Liver (tissue), 8 donors: ENCODE measurements at regions not wholly inside any gene's neighbourhood (a gene's known extent, or its start where the extent isn't known, plus 50 kb on each side); places are given as distances from the start of the nearest gene placed in this dataset.

ENCODE experiments used
- DNase-seq: peaks from one replicate; pipeline ENCODE4 v3.0.0-alpha.2; 2017; ENCODE audit warnings: low spot score
- H3K27ac ChIP-seq, 2 donors: one replicate each; pipeline ENCODE4 v1.7.0; 2013; ENCODE audit warnings: inconsistent platforms in 2 of 2, low read length in 2 of 2, control low read depth in 1 of 2, low read depth in 1 of 2, mild to moderate bottlenecking in 1 of 2
- H3K27me3 ChIP-seq, 4 donors: one replicate each; pipeline versions ENCODE4 v1.6.1 to v1.7.0; 2013; ENCODE audit warnings: low read length in 3 of 4, inconsistent platforms in 1 of 4, mild to moderate bottlenecking in 1 of 4, moderate library complexity in 1 of 4; ENCODE audit not compliant: control insufficient read depth in 4 of 4, insufficient read depth in 4 of 4
- H3K36me3 ChIP-seq, 4 donors: one replicate each; pipeline versions ENCODE4 v1.6.1 to v1.7.0; 2013; ENCODE audit warnings: low read length in 3 of 4, mild to moderate bottlenecking in 3 of 4, low read depth in 1 of 4, moderate library complexity in 1 of 4; ENCODE audit not compliant: control insufficient read depth in 4 of 4, insufficient read depth in 3 of 4
- H3K4me1 ChIP-seq, 4 donors: one replicate each; pipeline versions ENCODE4 v1.6.1 to v1.7.0; 2013; ENCODE audit warnings: low read length in 3 of 4, mild to moderate bottlenecking in 3 of 4, moderate library complexity in 1 of 4; ENCODE audit not compliant: control insufficient read depth in 4 of 4, insufficient read depth in 4 of 4
- H3K4me3 ChIP-seq, 3 donors: one replicate each; pipeline versions ENCODE4 v1.6.1 to v1.7.0; 2013; ENCODE audit warnings: low read length in 3 of 3, control low read depth in 1 of 3, low read depth in 1 of 3, mild to moderate bottlenecking in 1 of 3
- H3K9ac ChIP-seq, 2 donors: one replicate each; pipeline ENCODE4 v1.7.0; 2013; ENCODE audit warnings: low read length in 2 of 2, mild to moderate bottlenecking in 2 of 2, moderate library complexity in 2 of 2, control low read depth in 1 of 2, low read depth in 1 of 2
- H3K9me3 ChIP-seq, 4 donors: one replicate each; pipeline versions ENCODE4 v1.6.1 to v1.7.0; 2013; ENCODE audit warnings: low read length in 3 of 4; ENCODE audit not compliant: control insufficient read depth in 4 of 4
- ATF3 ChIP-seq: IDR thresholded peaks from 2 replicates; pipeline ENCODE4 v1.6.1; 2016; ENCODE audit warnings: antibody characterized with exemption
- EGR1 ChIP-seq, 2 donors: IDR thresholded peaks; 2 replicates each; pipeline ENCODE4 v1.6.1; 2016 to 2018; ENCODE audit warnings: antibody characterized with exemption in 2 of 2, low read depth in 2 of 2
- FOXA1 ChIP-seq: IDR thresholded peaks from 2 replicates; pipeline ENCODE4 v1.6.1; 2016; ENCODE audit warnings: antibody characterized with exemption
- FOXA2 ChIP-seq: IDR thresholded peaks from 2 replicates; pipeline ENCODE4 v1.6.1; 2016; ENCODE audit warnings: antibody characterized with exemption
- GABPA ChIP-seq, 2 donors: IDR thresholded peaks in 1 of 2; conservative IDR thresholded peaks in 1 of 2; 2 replicates each; pipeline ENCODE4 v1.6.1; 2016; ENCODE audit warnings: antibody characterized with exemption in 2 of 2, mild to moderate bottlenecking in 1 of 2, moderate library complexity in 1 of 2
- HNF4A ChIP-seq, 2 donors: conservative IDR thresholded peaks; 2 replicates each; pipeline ENCODE4 v1.6.1; 2016; ENCODE audit warnings: antibody characterized with exemption in 2 of 2, mild to moderate bottlenecking in 2 of 2
- HNF4G ChIP-seq: IDR thresholded peaks from 2 replicates; pipeline ENCODE4 v1.6.1; 2016; ENCODE audit warnings: antibody characterized with exemption
- JUND ChIP-seq, 2 donors: IDR thresholded peaks; 2 replicates each; pipeline ENCODE4 v1.6.1; 2016; ENCODE audit warnings: antibody characterized with exemption in 2 of 2
- MAX ChIP-seq: IDR thresholded peaks from 2 replicates; pipeline ENCODE4 v1.6.1; 2016; ENCODE audit warnings: antibody characterized with exemption
- NR2F2 ChIP-seq: IDR thresholded peaks from 2 replicates; pipeline ENCODE4 v1.6.1; 2016; ENCODE audit warnings: antibody characterized with exemption
- RAD21 ChIP-seq, 2 donors: IDR thresholded peaks; 2 replicates each; pipeline ENCODE4 v1.6.1; 2016; ENCODE audit warnings: antibody characterized with exemption in 2 of 2, mild to moderate bottlenecking in 2 of 2
- RXRA ChIP-seq, 2 donors: IDR thresholded peaks; 2 replicates each; pipeline ENCODE4 v1.6.1; 2017 to 2018; ENCODE audit warnings: antibody characterized with exemption in 2 of 2, mild to moderate bottlenecking in 1 of 2
- SP1 ChIP-seq: IDR thresholded peaks from 2 replicates; pipeline ENCODE4 v1.6.1; 2018; ENCODE audit warnings: antibody characterized with exemption, mild to moderate bottlenecking
- TAF1 ChIP-seq: conservative IDR thresholded peaks from 2 replicates; pipeline ENCODE4 v1.6.1; 2016; ENCODE audit warnings: antibody characterized with exemption, mild to moderate bottlenecking
- WGBS: extraction: QIAGEN DNeasy Blood & Tissue Kit; methylation state at CpG from one replicate; pipeline ENCODE4 v1.1.7; 2013; 5-methylcytosine and 5-hydroxymethylcytosine counted together
- TF ChIP-seq, protein P1 (sequence below): IDR thresholded peaks from 2 replicates; pipeline ENCODE4 v1.6.1; 2016; ENCODE audit warnings: antibody characterized with exemption, mild to moderate bottlenecking
- TF ChIP-seq, protein P2 (sequence below): fragments of 150-350 bp; IDR thresholded peaks from 2 replicates; pipeline ENCODE4 v1.5.1; 2017; ENCODE audit warnings: improper control_type of control experiment, low read depth, low read length; ENCODE audit not compliant: missing input control
- TF ChIP-seq, protein P3 (sequence below): IDR thresholded peaks from 2 replicates; pipeline ENCODE4 v1.6.1; 2016; ENCODE audit warnings: antibody characterized with exemption
- donor health status: healthy.
- donor health status: healthy.
- donor health status: healthy.
- donor health status: healthy.
- donor health status: healthy.

DNA sequence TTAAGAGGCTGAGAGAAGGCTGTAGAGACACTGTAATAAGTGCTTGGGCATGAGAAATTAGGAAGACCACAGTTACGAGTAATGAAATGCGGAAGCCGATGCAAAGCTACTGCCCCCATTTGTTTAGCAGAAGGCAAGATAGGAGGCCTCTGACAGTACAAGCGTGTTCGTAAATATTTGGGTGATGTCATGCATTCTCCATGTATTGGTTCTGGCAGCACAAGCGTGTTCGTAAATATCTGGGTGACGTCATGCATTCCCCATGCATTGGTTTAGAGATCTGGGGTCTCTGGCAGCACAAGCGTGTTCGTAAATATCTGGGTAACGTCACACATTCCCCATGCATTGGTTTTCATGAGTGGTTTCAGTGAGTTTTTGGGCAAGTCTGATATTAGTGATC, 661.5 kb upstream of the FRG1 start:
- Histone ChIP-seq H3K9ac (no peak overlapping the region), H3K36me3 (no peaks in the 10 kb centered on the region), H3K27me3 (no peaks in the 10 kb centered on the region), H3K4me1 (no peaks in the 10 kb centered on the region), H3K27ac (no peak overlapping the region), H3K4me3 (no peak overlapping the region), H3K9me3 (no peaks in the 10 kb centered on the region)
- TF ChIP-seq FOXA2 (no peak), GABPA (IDR thresholded peaks at IDR 0.05 in 1 of 2, conservative IDR thresholded peaks at IDR 0.05 in 1 of 2) (no peak), ATF3 (no peak), FOXA1 (no peak), TAF1 (no peak), RAD21 (IDR thresholded peaks at IDR 0.05) (no peak), HNF4G (no peak), SP1 (no peak), RXRA (IDR thresholded peaks at IDR 0.05) (no peak)
- DNase-seq: no peak
- WGBS: 77% methylated on average over 11 of the region's 11 CpGs

DNA sequence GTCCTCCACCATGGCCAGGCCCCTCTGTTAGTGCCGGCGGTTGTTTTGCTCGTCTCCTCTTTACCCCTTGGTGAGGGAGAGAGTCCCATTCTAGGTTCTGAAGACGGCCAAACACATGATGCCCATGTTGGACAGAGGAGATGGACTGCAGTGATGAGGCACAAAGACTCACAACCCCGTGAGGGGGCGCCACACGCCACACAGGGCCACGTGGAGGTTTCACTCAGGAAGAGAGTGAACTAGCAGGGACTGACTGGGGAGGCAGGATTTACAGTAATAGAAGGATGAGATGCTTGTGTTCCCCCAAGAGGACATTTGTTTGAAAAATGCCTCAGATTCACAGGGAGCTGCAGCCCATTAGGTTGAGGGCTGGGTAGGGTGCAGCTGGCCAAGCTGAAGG, 655.3 kb upstream of the FRG1 start:
- TF ChIP-seq, protein P1, sequence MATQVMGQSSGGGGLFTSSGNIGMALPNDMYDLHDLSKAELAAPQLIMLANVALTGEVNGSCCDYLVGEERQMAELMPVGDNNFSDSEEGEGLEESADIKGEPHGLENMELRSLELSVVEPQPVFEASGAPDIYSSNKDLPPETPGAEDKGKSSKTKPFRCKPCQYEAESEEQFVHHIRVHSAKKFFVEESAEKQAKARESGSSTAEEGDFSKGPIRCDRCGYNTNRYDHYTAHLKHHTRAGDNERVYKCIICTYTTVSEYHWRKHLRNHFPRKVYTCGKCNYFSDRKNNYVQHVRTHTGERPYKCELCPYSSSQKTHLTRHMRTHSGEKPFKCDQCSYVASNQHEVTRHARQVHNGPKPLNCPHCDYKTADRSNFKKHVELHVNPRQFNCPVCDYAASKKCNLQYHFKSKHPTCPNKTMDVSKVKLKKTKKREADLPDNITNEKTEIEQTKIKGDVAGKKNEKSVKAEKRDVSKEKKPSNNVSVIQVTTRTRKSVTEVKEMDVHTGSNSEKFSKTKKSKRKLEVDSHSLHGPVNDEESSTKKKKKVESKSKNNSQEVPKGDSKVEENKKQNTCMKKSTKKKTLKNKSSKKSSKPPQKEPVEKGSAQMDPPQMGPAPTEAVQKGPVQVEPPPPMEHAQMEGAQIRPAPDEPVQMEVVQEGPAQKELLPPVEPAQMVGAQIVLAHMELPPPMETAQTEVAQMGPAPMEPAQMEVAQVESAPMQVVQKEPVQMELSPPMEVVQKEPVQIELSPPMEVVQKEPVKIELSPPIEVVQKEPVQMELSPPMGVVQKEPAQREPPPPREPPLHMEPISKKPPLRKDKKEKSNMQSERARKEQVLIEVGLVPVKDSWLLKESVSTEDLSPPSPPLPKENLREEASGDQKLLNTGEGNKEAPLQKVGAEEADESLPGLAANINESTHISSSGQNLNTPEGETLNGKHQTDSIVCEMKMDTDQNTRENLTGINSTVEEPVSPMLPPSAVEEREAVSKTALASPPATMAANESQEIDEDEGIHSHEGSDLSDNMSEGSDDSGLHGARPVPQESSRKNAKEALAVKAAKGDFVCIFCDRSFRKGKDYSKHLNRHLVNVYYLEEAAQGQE: no peak
- TF ChIP-seq NR2F2 (no peak), HNF4G (no peak)
- Histone ChIP-seq H3K27ac (no peak overlapping the region), H3K9me3 (no peaks in the 10 kb centered on the region), H3K27me3 (no peaks in the 10 kb centered on the region), H3K4me1 (no peaks in the 10 kb centered on the region), H3K36me3 (no peaks in the 10 kb centered on the region), H3K4me3 (no peak overlapping the region), H3K9ac (no peak overlapping the region)
- 61% methylated on average over 8 of the region's 8 CpGs for WGBS
- no peak for DNase-seq

- Histone ChIP-seq H3K9ac (no peak overlapping the region), H3K36me3 (no peaks in the 10 kb centered on the region), H3K27me3 (no peaks in the 10 kb centered on the region), H3K4me1 (no peaks in the 10 kb centered on the region), H3K9me3 (no peaks in the 10 kb centered on the region), H3K27ac (no peak overlapping the region), H3K4me3 (no peak overlapping the region)
- no peak for DNase-seq
- TF ChIP-seq, protein P2, sequence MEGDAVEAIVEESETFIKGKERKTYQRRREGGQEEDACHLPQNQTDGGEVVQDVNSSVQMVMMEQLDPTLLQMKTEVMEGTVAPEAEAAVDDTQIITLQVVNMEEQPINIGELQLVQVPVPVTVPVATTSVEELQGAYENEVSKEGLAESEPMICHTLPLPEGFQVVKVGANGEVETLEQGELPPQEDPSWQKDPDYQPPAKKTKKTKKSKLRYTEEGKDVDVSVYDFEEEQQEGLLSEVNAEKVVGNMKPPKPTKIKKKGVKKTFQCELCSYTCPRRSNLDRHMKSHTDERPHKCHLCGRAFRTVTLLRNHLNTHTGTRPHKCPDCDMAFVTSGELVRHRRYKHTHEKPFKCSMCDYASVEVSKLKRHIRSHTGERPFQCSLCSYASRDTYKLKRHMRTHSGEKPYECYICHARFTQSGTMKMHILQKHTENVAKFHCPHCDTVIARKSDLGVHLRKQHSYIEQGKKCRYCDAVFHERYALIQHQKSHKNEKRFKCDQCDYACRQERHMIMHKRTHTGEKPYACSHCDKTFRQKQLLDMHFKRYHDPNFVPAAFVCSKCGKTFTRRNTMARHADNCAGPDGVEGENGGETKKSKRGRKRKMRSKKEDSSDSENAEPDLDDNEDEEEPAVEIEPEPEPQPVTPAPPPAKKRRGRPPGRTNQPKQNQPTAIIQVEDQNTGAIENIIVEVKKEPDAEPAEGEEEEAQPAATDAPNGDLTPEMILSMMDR: no peak
- TF ChIP-seq JUND (IDR thresholded peaks at IDR 0.05) (no peak), EGR1 (IDR thresholded peaks at IDR 0.05; ENCODE audit: low read depth in 2 of 2) (no peak), RAD21 (IDR thresholded peaks at IDR 0.05) (no peak), SP1 (no peak), FOXA1 (no peak), HNF4G (no peak), NR2F2 (no peak), MAX (no peak), HNF4A (conservative IDR thresholded peaks at IDR 0.05) (no peak), ATF3 (no peak), FOXA2 (no peak)
- TF ChIP-seq, protein P1: no peak
- TF ChIP-seq, protein P3, sequence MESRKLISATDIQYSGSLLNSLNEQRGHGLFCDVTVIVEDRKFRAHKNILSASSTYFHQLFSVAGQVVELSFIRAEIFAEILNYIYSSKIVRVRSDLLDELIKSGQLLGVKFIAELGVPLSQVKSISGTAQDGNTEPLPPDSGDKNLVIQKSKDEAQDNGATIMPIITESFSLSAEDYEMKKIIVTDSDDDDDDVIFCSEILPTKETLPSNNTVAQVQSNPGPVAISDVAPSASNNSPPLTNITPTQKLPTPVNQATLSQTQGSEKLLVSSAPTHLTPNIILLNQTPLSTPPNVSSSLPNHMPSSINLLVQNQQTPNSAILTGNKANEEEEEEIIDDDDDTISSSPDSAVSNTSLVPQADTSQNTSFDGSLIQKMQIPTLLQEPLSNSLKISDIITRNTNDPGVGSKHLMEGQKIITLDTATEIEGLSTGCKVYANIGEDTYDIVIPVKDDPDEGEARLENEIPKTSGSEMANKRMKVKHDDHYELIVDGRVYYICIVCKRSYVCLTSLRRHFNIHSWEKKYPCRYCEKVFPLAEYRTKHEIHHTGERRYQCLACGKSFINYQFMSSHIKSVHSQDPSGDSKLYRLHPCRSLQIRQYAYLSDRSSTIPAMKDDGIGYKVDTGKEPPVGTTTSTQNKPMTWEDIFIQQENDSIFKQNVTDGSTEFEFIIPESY: no peak
Observed at GRCh38 chr4:189291939-189292338, 648.7 kb upstream of the FRG1 start.
